SJCRH30 (cell line): ENCODE measurements at regions not wholly inside any gene's neighbourhood (a gene's known extent, or its start where the extent isn't known, plus 50 kb on each side); places are given as distances from the start of the nearest gene placed in this dataset.

Experiments
- DNase-seq, 2 experiments: peaks; one replicate each; pipeline ENCODE4 v3.0.0-alpha.2; 2015 to 2020
- H3K27ac ChIP-seq: fragments of 250-450 bp; sonication (Bioruptor Pico); 2 replicates; pipeline ENCODE4 v1.5.1; 2020; ENCODE audit warnings: mild to moderate bottlenecking, moderate library complexity
- H3K27me3 ChIP-seq: fragments of 250-450 bp; sonication (Bioruptor Pico); 2 replicates; pipeline ENCODE4 v1.5.1; 2020; ENCODE audit warnings: mild to moderate bottlenecking, moderate library complexity
- H3K36me3 ChIP-seq: fragments of 250-450 bp; sonication (Bioruptor Pico); 2 replicates; pipeline ENCODE4 v1.5.1; 2020; ENCODE audit warnings: mild to moderate bottlenecking, moderate library complexity
- H3K4me1 ChIP-seq: fragments of 250-450 bp; sonication (Bioruptor Pico); 2 replicates; pipeline ENCODE4 v1.5.1; 2020; ENCODE audit warnings: mild to moderate bottlenecking, moderate library complexity
- H3K4me3 ChIP-seq: fragments of 250-450 bp; sonication (Bioruptor Pico); 2 replicates; pipeline ENCODE4 v1.5.1; 2020; ENCODE audit warnings: mild to moderate bottlenecking, moderate library complexity
- H3K9me3 ChIP-seq: fragments of 250-450 bp; sonication (Bioruptor Pico); replicated peaks from 2 replicates; pipeline ENCODE4 v1.5.1; 2020; ENCODE audit warnings: mild to moderate bottlenecking, moderate library complexity

- Histone ChIP-seq H3K4me3 (no peak overlapping the region), H3K9me3 (no peaks in the 10 kb centered on the region), H3K27me3 (no peaks in the 10 kb centered on the region), H3K4me1 (no peaks in the 10 kb centered on the region), H3K27ac (no peak overlapping the region), H3K36me3 (no peaks in the 10 kb centered on the region)
- DNase-seq, result no peak
Observed at GRCh38 chr14:99327458-99328250, 55.7 kb upstream of the BCL11B start.

GRCh38 chr14:99327050-99327449 lies 55.1 kb upstream of the BCL11B start:
- Histone ChIP-seq H3K9me3 (no peaks in the 10 kb centered on the region), H3K27ac (no peak overlapping the region), H3K4me1 (no peaks in the 10 kb centered on the region), H3K27me3 (no peaks in the 10 kb centered on the region), H3K4me3 (no peak overlapping the region), H3K36me3 (no peaks in the 10 kb centered on the region)
- DNase-seq, result no peak

GRCh38 chr14:99326041-99326710 lies 54.2 kb upstream of the BCL11B start:
- no peak for DNase-seq
- no peaks in the 10 kb centered on the region for H3K36me3 ChIP-seq
- no peaks in the 10 kb centered on the region for H3K4me1 ChIP-seq
- H3K27me3 ChIP-seq, result no peaks in the 10 kb centered on the region
- H3K4me3 ChIP-seq, result no peak overlapping the region
- no peak overlapping the region for H3K27ac ChIP-seq
- no peaks in the 10 kb centered on the region for H3K9me3 ChIP-seq

GRCh38 chr14:99325591-99325990 lies 53.6 kb upstream of the BCL11B start:
- no peaks in the 10 kb centered on the region for H3K9me3 ChIP-seq
- DNase-seq, result no peak
- no peak overlapping the region for H3K27ac ChIP-seq
- H3K4me1 ChIP-seq, result no peaks in the 10 kb centered on the region
- no peaks in the 10 kb centered on the region for H3K27me3 ChIP-seq
- H3K4me3 ChIP-seq, result no peak overlapping the region
- no peaks in the 10 kb centered on the region for H3K36me3 ChIP-seq

GRCh38 chr14:99325016-99325415 lies 53.0 kb upstream of the BCL11B start:
- no peak overlapping the region for H3K27ac ChIP-seq
- H3K27me3 ChIP-seq, result no peaks in the 10 kb centered on the region
- DNase-seq, result no peak
- no peaks in the 10 kb centered on the region for H3K9me3 ChIP-seq
- H3K4me3 ChIP-seq, result no peak overlapping the region
- H3K36me3 ChIP-seq, result no peaks in the 10 kb centered on the region
- no peaks in the 10 kb centered on the region for H3K4me1 ChIP-seq

- Histone ChIP-seq H3K4me3 (no peak overlapping the region), H3K27me3 (no peaks in the 10 kb centered on the region), H3K36me3 (no peaks in the 10 kb centered on the region), H3K27ac (no peak overlapping the region), H3K9me3 (no peaks in the 10 kb centered on the region), H3K4me1 (no peaks in the 10 kb centered on the region)
- no peak for DNase-seq
Observed at GRCh38 chr14:99324291-99324690, 52.3 kb upstream of the BCL11B start.

GRCh38 chr14:99323603-99324185 lies 51.7 kb upstream of the BCL11B start:
- no peak for DNase-seq
- Histone ChIP-seq H3K36me3 (no peaks in the 10 kb centered on the region), H3K27ac (no peak overlapping the region), H3K27me3 (no peaks in the 10 kb centered on the region), H3K4me1 (peaks cover 3% of the 10 kb centered on the region), H3K9me3 (no peaks in the 10 kb centered on the region), H3K4me3 (no peak overlapping the region)

- no peak overlapping the region for H3K27ac ChIP-seq
- no peak for DNase-seq
- H3K36me3 ChIP-seq, result no peaks in the 10 kb centered on the region
- H3K9me3 ChIP-seq, result no peaks in the 10 kb centered on the region
- no peaks in the 10 kb centered on the region for H3K27me3 ChIP-seq
- peaks cover 11% of the 10 kb centered on the region for H3K4me1 ChIP-seq
- no peak overlapping the region for H3K4me3 ChIP-seq
Observed at GRCh38 chr14:99322731-99323599, 51.0 kb upstream of the BCL11B start.

GRCh38 chr14:99321955-99322730 lies 50.1 kb upstream of the BCL11B start:
- Histone ChIP-seq H3K27ac (no peak overlapping the region), H3K27me3 (no peaks in the 10 kb centered on the region), H3K4me3 (no peak overlapping the region), H3K36me3 (no peaks in the 10 kb centered on the region), H3K9me3 (no peaks in the 10 kb centered on the region), H3K4me1 (peaks cover 19% of the 10 kb centered on the region)
- no peak for DNase-seq
